ENCODE measurements at regions not wholly inside any gene's neighbourhood (a gene's known extent, or its start where the extent isn't known, plus 50 kb on each side); places are given as distances from the start of the nearest gene placed in this dataset.
"Not testable (repeated sequence)": the region's sequence is repeated elsewhere in the genome, so short reads cannot be mapped to it uniquely, and the experiment has no call there.

DNA sequence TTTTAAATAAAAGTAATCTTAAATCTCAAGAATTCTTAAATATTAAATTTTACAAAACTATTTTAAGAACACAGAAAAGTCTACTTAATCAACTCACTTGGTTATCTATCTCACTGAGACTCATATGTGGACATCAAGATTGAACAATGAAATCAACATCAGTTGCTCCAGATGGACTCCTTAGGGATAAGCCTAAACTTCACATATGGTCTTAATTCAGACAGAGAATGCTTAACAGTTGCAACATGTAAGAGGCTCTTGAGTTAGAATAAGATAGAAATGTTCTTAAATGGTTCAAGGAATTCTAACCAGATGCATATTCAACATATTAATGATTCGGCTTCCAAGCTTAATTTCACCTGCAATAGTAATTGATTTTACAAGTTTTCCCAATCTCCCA lies 1730.9 kb downstream of the PCDH9 start:
- Histone ChIP-seq H3K27ac (no peak overlapping the region), H3K4me1 (no peaks in the 10 kb centered on the region), H3K36me3 (no peaks in the 10 kb centered on the region), H3K9me3 (no peaks in the 10 kb centered on the region), H3K27me3 (no peaks in the 10 kb centered on the region), H3K4me3 (no peak overlapping the region)
- WGBS = 55% methylated on average over 1 of the region's 1 CpG
- no peak for DNase-seq (ENCODE audit: low spot score in 2 of 2)
- TF ChIP-seq, protein P1, sequence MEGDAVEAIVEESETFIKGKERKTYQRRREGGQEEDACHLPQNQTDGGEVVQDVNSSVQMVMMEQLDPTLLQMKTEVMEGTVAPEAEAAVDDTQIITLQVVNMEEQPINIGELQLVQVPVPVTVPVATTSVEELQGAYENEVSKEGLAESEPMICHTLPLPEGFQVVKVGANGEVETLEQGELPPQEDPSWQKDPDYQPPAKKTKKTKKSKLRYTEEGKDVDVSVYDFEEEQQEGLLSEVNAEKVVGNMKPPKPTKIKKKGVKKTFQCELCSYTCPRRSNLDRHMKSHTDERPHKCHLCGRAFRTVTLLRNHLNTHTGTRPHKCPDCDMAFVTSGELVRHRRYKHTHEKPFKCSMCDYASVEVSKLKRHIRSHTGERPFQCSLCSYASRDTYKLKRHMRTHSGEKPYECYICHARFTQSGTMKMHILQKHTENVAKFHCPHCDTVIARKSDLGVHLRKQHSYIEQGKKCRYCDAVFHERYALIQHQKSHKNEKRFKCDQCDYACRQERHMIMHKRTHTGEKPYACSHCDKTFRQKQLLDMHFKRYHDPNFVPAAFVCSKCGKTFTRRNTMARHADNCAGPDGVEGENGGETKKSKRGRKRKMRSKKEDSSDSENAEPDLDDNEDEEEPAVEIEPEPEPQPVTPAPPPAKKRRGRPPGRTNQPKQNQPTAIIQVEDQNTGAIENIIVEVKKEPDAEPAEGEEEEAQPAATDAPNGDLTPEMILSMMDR (IDR thresholded peaks at IDR 0.05) = no peak
- TF ChIP-seq POLR2A (IDR thresholded peaks at IDR 0.05) = no peak
- TF ChIP-seq EP300 (IDR thresholded peaks at IDR 0.05) = no peak
- no peak for TF ChIP-seq POLR2AphosphoS5 (IDR thresholded peaks at IDR 0.05)

DNA sequence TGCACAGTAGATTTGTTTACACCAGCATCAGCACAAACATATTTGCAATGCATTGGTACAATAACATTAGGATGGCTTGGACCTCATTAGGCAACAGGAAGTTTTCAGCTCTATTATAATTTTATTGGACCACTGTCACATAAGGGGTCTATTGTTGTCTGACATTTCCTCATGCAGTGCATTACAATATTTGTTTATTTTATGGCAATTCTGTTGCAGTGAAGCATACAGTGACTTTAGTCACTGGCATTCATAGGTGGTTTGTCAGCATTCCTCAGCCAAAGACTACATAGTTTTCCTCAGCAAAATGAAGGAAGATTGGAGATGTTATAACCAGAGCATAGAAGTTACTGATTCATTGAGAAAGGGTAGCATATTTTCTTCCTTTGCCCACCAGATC lies 1732.9 kb downstream of the PCDH9 start:
- Histone ChIP-seq H3K27ac (no peak overlapping the region), H3K4me1 (no peaks in the 10 kb centered on the region), H3K9me3 (no peaks in the 10 kb centered on the region), H3K4me3 (no peak overlapping the region), H3K27me3 (no peaks in the 10 kb centered on the region), H3K36me3 (no peaks in the 10 kb centered on the region)
- no peak for TF ChIP-seq POLR2A (IDR thresholded peaks at IDR 0.05)
- TF ChIP-seq POLR2AphosphoS5 (IDR thresholded peaks at IDR 0.05) = no peak
- TF ChIP-seq EP300 (IDR thresholded peaks at IDR 0.05) = no peak
- TF ChIP-seq, protein P1 (IDR thresholded peaks at IDR 0.05) = no peak
- DNase-seq (ENCODE audit: low spot score in 2 of 2) = no peak

DNA sequence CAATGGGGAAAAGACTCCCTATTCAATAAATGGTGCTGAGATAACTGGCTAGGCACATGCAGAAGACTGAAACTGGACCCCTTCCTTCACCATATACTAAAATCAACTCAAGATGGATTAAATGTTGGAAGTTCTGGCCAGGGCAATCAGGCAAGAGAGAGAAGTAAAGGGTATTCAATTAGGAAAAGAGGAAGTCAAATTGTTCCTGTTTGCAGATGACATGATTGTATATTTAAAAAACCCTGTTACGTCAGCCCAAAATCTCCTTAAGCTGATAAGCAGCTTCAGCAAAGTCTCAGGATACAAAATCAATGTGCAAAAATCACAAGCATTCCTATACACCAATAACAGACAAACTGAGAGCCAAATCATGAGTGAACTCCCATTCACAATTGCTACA lies 1739.4 kb downstream of the PCDH9 start:
- whole genome bisulfite sequencing = 85% methylated on average over 1 of the region's 1 CpG
- DNase-seq (ENCODE audit: low spot score in 2 of 2) = not testable (repeated sequence)

DNA sequence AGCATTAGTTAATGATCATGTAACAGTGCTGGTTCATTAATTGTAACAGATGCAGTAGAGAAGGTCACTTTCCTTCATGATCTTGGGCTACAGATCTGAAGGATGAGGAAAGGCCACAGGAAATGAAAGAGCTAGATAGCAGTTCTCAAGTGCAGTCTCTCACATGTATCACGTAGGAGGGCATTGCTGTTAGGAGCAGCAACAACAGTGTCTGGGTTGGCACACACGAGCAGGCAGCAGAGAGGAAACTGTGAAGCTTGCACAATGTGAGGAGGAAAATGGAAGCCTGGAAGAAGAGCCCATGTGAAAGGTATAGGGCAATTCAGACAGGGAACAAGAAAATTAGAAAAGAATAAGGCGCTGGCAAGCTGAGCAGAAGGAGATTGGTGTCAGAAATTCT lies 1741.5 kb downstream of the PCDH9 start:
- no peak for DNase-seq (ENCODE audit: low spot score in 2 of 2)
- Histone ChIP-seq H3K27me3 (no peaks in the 10 kb centered on the region), H3K36me3 (no peaks in the 10 kb centered on the region), H3K9me3 (no peaks in the 10 kb centered on the region), H3K4me1 (no peaks in the 10 kb centered on the region), H3K27ac (no peak overlapping the region), H3K4me3 (no peak overlapping the region)
- 63% methylated on average over 3 of the region's 3 CpGs for WGBS
- TF ChIP-seq EP300 (IDR thresholded peaks at IDR 0.05) (no peak), POLR2AphosphoS5 (IDR thresholded peaks at IDR 0.05) (no peak), POLR2A (IDR thresholded peaks at IDR 0.05) (no peak)
- TF ChIP-seq, protein P1 (IDR thresholded peaks at IDR 0.05) = no peak

More for the DNA sequence above, 1739.4 kb downstream of the PCDH9 start:
- not testable (repeated sequence) for H3K4me1 ChIP-seq, H3K27ac ChIP-seq, H3K9me3 ChIP-seq, H3K36me3 ChIP-seq, H3K4me3 ChIP-seq, H3K27me3 ChIP-seq

DNA sequence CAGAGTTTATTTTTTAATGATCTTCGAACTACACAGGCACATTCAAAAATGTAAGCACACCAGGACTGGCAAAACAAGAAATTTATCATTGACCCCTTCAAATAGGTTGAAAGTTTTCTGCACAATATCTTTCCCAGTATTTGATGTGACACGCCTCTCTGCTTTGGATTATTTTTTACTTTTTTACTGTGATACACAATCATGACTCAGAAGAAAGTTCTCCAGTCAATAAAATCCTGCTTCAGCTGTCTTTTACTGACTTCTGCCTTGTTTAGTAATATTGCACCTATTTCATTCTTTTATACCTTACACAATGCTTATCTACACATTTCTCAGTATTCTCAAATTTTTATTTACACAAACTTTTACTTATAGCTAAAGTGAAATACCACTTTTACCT lies 1750.4 kb downstream of the PCDH9 start:
- 51% methylated on average over 2 of the region's 2 CpGs for WGBS
- no peaks in the 10 kb centered on the region for H3K36me3 ChIP-seq
- no peaks in the 10 kb centered on the region for H3K9me3 ChIP-seq
- DNase-seq (ENCODE audit: low spot score in 2 of 2) = no peak
- no peak for TF ChIP-seq EP300 (IDR thresholded peaks at IDR 0.05)
- TF ChIP-seq POLR2AphosphoS5 (IDR thresholded peaks at IDR 0.05) = no peak
- TF ChIP-seq POLR2A (IDR thresholded peaks at IDR 0.05) = no peak
- TF ChIP-seq, protein P1 (IDR thresholded peaks at IDR 0.05) = no peak
- no peaks in the 10 kb centered on the region for H3K4me1 ChIP-seq
- H3K27ac ChIP-seq = no peak overlapping the region
- H3K27me3 ChIP-seq = no peaks in the 10 kb centered on the region
- no peak overlapping the region for H3K4me3 ChIP-seq

DNA sequence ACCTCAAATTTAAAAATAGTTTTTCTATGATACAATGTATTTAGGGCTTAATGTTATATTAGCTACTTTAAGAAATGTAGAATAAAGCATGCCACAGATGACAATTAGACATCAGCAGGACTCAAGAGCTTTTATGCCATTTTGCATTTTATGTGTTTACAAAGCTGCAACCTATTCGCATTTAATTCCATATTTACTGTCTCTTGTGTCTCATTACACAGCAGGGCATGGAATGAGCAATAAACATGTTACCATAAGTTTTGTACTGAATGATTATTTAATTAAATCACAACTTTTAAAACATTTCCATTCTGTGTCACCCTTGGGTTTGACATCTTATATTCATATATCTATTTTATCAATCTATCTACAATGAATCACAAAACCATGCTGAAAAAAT lies 1756.9 kb downstream of the PCDH9 start:
- TF ChIP-seq EP300 (IDR thresholded peaks at IDR 0.05) (no peak), POLR2A (IDR thresholded peaks at IDR 0.05) (no peak), POLR2AphosphoS5 (IDR thresholded peaks at IDR 0.05) (no peak)
- TF ChIP-seq, protein P1 (IDR thresholded peaks at IDR 0.05) = no peak
- H3K27ac ChIP-seq = no peak overlapping the region
- no peaks in the 10 kb centered on the region for H3K27me3 ChIP-seq
- no peaks in the 10 kb centered on the region for H3K36me3 ChIP-seq
- H3K9me3 ChIP-seq = no peaks in the 10 kb centered on the region
- DNase-seq (ENCODE audit: low spot score in 2 of 2) = no peak
- WGBS = 91% methylated on average over 1 of the region's 1 CpG
- H3K4me3 ChIP-seq = no peak overlapping the region
- H3K4me1 ChIP-seq = no peaks in the 10 kb centered on the region

All from suprapubic skin (tissue), 4 donors.